HG03139 (cell line): ENCODE measurements at regions not wholly inside any gene's neighbourhood (a gene's known extent, or its start where the extent isn't known, plus 50 kb on each side); places are given as distances from the start of the nearest gene placed in this dataset.
"Not testable (repeated sequence)": the region's sequence is repeated elsewhere in the genome, so short reads cannot be mapped to it uniquely, and the experiment has no call there.

Source experiments
- ATAC-seq: cut with Tn5 transposase; IDR thresholded peaks from one replicate; pipeline ENCODE4 v1.9.1; 2021; ENCODE audit not compliant: unreplicated experiment

DNA sequence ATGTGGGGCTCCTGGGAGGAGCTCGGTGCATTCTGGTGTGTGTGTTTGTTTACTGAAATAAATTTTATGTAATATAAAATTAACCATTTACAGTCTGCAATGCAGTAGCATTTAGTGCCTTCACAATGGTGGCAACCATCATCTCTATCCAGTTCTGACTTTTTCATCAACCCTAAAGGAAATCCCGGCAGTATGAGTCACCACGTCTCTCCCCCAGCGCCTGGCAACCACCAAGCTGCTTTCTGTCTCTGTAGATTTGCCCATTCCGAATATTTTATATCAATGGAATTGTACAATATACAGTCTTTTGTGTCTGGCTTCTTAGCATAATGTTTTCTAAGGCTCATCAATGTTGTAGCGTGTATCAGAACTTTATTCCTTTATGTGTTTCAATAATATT is 300.5 kb downstream of the MIAT start:
- no peak for ATAC-seq

DNA sequence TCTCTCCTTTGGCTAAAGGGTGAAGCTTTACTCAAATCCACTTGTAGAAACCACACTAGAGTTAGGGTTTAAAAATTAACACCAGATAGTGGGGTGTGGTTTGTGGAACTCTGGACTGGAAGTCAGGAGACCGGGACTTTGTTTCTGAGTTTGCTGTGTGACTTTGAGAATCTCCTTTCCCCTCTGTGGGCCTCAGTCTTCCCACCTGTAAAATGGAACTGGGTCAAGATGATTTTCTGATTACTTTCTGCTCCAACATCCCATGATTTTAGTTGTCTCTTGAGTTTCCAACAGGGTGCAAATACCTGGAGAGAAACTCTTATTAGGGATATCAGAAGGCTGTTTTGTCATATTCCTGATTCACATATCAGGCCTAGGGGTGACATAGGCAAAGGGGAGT is 301.0 kb downstream of the MIAT start:
- ATAC-seq: no peak

DNA sequence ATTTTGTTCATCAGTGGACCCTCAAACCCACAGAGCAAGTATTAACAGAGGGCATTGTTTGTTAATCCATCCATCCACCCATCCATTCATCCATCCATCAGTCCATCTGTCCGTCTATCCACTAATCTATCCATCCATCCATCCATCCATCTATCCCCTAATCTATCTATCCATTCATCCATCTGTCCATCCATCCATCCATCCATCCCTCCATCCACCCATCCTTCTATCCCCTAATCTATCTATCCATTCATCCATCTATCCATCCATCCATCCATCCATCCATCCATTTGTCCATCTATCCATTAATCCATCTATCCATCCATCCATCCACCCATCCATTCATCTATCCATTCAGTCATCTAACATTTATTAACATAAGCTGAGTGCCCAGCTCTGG is 307.3 kb downstream of the MIAT start:
- ATAC-seq: no peak

DNA sequence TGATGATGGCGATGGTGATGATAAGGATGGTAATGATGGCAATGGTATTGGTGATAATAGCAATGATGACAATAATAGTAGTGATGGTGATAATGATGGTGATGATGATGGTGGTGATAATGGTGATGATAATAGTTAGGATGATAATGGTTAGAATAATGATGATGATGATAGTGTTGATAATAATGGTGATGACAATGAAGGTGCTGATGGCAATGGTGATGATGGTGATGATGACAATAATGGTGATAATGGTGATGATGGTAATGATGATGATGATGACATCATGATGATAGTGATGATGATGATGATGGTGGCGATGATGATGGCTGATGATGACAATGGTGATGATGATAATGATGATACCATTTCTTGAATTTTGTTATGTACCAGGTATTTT is 309.9 kb downstream of the MIAT start:
- no peak for ATAC-seq

DNA sequence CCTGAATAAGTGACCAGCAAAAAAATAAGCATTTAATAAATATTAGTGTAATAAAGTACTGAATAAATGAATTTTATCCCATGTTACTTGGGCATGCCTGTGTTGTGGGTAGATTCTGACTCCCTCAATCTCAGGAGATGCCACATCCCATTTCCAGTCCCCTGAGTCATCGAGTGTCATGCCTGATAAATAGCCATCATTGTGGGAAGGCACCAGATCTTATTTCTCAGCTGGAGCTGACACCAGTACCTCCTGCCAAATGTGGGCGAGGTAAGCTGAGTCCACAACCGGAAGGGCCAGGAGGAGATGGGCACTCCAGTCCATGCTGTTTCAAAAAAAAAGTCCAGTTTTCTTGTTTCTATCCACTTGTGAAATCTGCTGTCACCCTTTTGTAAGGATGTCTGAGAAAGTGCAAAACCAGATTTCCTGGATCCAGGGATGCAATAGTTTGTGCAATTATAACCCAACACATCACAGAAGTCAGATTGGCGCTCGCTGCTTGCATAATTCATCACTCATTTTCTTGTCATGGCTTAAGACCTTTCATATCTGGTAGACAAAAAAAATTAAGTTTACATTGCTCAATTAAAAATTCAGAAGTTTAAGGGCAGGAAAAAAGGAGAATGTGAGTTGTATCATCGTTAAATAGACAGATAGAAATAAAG is 311.6 kb downstream of the MIAT start:
- no peak for ATAC-seq

DNA sequence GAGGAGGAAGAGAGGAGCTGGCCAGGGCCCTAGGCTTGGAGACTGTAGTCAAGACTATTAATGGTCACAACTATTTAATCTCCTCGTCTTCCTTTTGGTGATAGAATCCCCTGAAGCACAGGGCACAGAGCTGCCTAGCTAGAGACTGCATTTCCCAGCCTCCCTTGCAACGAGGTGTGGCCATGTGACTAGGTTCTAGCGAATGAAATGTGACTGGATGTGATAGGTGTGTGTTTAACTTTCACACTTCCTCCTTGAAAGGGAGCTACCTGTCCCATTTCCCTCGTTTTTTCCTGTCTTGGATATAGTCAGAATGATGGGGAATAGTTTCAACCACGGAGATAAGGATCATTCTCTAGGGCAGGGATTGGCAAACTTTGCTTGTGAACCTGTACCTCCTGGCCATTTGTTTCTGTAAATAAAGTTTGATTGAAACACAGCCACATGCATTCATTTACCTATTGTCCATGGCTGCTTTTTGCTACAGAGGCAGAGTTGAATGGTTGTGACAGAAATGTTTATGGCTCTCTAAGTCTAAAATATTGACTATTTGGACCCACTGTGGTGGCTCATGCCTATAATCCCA is 313.5 kb downstream of the MIAT start:
- no peak for ATAC-seq

DNA sequence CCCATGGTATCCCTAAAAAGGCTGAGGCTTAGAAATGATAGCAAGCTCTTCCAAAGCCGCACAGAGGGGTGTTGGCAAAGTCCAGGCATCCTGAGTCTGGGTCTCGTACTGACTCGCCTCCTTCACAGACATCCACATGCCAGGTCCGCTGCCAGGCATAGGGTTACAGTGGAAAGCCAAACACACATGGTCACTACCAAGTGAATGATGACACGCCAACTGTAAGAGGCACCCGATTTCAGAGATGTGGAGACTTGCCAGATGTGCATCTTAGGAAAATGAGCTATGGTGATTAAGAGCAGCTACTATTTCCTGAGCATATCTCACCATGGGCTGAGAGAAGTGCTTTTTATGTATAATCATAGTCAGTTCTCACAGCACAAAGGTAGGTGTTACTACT is 314.9 kb downstream of the MIAT start:
- ATAC-seq: no peak

DNA sequence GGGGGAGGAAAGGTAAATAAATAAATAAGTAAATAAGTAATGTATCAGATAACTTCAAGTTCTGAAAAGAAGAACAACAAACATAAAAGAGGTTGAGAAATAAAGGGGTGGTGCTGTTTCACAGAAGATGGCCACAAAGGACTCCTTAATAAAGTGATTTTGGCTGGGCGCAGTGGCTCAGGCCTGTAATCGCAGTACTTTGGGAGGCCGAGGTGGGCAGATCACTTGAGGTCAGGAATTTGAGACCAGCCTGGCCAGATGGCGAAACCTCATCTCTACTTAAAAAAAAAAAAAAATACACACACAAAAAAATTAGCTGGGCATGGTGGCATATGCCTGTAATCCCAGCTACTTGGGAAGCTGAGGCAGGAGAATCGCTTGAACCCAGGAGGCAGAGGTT is 315.5 kb downstream of the MIAT start:
- not testable (repeated sequence) for ATAC-seq

DNA sequence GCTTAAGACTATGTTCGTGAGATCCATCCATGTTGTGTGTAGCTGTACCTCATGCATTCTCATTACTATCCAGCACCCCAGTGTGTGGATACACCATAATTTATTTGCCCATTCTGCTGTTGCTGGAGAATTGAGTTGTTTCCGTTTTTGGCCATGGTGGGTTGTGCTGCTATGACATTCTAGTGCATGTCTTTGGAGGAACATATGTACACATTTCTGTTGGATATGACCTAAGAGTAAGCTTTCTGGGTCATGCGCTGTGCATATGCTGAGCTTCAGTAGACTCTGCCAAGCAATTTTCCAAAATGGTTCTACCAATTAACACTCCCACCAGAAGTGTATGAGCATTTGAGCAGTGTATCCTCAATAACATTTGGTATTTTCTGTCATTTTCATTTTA is 316.6 kb downstream of the MIAT start:
- ATAC-seq: no peak

DNA sequence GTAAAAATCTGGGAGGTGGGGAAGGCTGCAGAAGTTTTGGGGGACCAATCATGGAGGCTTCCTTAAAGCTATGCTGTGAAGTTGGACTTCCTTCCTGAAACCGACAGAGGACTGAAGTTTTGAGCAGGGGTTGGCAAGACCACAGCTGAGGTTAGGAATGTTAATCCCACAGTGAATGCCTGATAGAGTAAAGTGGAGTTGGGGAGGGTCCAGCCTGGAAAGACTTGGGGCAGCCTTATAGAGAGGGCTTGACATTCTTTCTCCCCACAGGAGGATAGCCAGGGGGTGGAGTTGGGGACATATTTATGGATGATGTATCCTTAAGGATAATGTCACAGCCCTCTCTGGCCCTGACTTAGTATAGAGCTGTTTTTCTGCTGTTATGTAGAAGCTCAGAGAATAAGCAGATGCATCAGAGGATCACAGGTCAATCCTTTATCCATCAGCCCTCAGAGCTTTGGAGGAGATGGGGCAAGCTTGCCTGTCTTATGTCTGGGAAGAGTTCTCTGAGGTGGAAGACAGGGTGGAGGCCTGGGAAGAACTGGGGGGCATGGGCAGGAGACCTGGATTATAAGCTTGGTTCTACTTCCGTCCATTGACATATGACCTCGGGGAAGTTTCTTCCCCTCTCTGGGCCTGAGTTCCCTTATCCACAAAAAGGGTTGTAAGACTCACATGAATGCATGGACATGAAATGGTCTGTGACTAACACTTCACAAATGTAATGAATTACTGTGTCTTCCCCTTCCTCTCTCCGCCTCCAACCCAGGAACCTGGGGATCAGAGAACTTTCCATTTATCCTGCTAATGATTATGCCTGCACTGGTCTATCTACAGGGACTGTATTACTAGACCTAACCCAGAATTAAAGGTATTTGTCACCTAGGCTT is 317.8 kb downstream of the MIAT start:
- ATAC-seq: no peak

DNA sequence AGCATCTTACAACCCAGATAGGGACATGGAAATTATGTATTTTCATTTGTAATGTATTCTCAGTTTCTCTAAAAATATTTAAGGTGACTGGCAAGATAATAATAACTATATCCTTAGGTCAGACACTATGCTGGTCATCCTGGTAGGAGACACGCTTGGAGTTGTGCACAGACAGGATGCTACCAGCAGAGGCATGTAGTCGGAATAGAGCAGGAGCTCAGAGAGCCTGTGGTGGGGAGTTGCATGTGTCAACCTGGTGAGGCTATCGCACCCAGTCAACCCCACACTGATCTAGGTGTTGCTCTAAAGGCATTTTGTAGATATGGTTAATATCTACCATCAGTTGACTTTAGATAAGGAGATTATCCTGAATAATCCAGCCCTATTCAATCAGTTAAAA is 318.5 kb downstream of the MIAT start:
- no peak for ATAC-seq

DNA sequence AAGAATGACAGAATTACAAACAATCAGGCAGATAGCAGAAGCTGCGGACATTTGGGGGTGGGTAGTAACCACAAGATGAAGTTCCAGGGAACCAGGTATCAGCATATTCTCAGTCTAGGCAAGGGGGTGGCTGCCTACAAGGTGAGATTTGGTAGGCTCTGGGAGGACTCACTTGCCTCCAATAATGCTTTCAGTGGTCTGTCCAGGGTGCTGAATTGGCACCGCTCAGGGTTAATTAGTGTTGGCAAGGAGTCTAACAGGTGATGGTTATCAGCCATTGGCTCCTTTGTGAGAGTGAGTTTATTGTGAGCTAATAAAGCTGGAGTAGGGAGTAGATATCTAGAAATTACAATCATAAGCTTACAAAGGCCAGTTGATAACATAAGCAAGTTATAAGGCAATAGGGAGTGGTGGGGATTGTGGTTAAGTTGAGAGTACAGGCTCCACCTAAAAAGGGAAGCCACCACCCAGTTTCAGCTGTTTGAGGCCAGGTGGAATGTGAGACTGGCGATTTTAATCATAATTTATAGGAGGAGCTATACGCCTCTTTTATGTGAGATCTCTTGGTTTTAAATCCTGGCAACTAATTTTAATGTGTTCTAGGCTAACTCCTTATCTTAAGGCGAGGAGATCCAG is 320.5 kb downstream of the MIAT start:
- no peak for ATAC-seq

DNA sequence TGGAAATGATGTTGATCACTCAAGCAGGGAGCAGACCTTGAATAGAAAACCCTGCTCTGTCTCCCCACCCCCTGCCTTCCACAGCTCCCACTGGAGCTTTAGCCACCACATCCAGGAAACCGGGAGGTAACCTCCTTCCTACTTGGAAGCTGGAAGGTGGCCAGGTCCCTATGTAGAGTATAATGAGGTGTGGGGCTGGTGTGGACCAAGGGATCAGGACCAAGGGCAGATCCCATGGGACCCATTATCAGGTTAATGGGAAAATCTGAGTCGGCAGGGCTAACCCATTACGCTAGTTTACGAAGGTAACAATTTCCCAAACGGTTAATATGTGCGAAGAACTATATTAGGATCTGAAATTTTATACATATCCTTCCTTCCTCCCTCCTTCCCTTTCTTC is 321.9 kb downstream of the MIAT start:
- no peak for ATAC-seq

DNA sequence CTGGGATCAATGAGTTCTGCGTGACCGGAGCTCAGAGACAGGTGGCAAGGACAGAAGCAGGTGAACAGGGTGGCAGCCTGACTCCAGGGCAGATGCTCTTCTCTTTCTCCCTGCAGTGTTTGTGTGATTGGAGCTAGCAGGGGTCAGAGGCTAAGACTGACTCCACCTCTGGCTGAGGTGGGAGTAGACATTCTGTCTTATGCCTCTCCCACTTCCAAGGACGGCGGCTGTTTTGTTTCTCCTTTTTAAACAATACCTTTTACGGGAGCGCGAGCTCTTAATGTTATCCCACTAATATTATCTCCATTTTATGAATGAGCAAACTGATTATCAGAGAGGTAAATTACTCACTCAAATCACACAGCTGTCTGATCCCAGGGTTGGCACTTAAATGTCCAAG is 323.7 kb downstream of the MIAT start:
- no peak for ATAC-seq

DNA sequence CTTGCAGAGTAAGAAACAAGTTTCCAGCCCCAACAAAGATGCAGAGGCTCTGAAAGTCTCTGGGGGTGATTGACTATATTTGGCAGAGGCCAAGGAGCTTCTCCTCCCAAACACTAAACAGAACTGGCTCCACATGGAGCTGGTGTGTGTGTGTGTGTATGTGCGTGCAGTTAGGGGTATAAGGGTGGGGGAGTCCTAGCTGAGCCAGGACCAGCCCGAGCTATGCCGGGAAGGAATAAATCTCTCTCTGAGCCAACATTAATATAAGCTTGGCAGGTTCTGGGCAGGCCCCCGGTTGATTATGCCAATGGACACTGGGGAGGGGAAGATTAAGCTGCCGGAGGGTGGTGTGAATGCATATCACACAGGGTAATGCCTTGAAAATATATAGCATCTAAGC is 324.2 kb downstream of the MIAT start:
- no peak for ATAC-seq

DNA sequence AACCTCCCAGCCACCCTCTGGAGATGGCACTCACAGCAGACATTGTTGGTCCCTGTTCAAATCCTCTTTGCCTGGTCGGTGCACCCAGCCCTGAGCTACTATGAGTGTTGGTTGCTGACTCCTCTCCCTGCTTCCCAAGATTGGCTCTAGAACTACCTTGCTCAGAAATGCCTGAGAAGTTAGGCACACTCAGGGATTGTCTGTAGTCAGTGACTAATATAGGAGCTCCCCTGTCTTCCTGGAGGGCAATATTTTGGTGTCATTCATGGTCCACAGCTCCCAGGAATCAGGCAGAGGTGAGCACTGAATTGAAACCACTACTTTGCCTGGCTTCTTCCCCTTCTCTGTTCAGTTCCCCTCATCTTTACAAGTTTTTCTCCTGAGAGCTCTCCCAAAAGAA is 325.9 kb downstream of the MIAT start:
- ATAC-seq: no peak

DNA sequence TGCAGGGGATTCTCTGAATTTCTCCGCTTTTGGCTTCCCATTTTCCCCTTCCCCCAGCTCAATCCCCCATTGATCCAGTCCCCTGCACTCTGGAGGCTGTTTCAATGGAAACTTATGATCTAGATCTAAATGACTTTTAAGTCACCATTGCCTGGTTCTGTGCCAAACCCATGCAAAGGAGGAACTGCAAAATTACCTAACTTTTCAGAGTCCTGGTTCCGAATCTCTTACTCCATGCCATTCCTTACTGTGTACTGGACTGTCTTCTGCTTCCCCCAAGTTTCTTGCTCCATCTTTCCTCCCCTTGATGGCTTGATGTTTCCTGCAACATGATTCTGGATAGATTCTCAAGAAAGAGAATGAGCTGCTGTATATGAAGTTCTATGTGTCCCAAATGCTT is 327.8 kb downstream of the MIAT start:
- ATAC-seq: no peak

DNA sequence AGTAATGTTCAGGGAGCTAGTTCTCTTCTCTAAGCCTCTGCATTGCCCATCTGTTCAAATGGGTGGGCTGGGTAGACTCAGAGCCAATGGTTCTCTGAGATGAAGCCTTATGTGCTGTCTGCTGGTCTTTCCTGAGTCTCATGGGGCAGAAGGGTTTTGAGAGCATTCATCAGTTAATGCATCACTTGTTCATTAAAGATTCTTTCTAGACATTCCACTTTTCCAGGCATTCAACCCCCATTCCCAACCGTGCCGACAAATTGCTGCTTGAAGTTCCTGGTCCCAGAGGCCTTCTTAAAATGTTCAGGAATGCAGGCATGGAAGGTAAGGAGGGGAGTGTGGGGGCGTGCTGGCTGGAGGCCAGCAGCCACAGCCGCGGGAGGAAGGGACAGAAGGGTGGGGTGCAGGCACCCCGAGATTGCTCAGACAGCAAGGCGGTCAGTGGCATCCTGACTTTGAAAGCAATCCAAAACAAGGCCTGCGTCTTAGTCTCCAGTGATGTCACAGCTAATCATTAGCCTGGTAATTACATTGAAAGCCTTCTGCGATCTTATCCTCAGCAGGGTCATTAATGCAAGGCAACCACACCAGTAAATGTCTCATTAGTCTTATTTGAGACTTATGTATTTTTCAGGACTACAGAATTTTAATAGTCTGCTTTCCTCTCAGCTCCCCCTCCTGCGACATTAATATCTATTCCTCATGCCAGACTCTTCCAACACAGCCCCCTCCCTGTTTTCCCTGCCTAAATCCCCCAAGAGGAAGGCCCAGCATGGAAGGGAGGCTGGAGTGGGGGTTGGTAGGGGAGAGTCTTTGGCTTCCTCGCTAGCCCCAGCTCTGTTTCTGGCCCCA is 328.8 kb downstream of the MIAT start:
- no peak for ATAC-seq

DNA sequence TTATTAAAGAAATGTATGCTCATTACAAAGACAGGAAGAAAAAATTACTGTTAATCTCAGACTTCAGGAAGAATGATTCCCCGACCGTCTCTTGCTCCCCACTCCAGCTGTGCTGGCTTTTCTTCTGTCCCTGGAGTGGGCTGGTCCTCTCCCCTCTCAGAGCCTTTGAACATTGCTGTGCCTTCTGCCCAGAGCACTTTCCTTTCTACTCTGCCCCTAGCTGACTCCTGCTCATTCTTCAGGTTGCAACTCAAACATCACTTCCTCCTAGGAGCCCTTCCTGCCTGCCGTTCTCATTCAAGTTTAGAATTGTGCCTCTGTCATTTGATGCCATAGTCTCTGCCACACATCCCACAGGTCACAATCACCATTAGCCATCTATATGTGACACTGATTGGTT is 329.5 kb downstream of the MIAT start:
- no peak for ATAC-seq

DNA sequence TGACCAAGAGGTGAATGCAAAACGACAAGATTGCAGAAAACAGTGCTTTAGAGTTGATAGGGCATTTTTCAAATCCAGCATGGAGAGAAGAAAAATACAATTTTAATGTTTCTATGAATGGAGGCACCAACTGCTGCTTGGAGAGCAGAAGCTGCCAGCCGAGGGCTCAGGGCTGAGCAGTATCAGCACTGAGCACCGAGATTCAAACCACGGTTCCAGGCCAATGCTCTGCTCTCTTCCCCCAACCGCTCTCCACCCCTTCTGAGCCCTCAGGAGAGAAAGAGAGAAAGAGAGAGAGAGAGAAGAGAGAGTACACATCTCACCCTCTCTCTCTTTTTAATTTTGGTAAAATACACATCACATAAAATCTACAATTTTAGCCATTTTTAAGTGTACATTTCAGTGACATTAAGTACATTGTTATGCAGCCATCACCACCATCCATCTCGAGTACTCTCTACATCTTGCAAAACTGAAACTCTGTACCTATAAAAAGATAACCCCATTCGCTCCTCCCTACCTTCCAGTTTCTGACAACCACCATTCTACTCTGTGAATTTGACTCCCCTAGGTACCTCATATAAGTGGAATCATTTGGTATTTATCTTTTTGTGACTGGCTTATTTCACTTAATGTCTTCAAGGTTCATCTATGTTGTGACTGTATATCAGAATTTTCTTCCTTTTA is 333.3 kb downstream of the MIAT start:
- ATAC-seq: no peak
